ENCODE measurements at regions not wholly inside any gene's neighbourhood (a gene's known extent, or its start where the extent isn't known, plus 50 kb on each side); places are given as distances from the start of the nearest gene placed in this dataset.
A peak's percentile ranks its signal among the peaks of the same experiment; 100 is the strongest.

- Histone ChIP-seq H3K36me3 (ENCODE audit: low read depth) (no peaks in the 10 kb centered on the region), H3K9me3 (peaks cover 34% of the 10 kb centered on the region), H3K4me1 (ENCODE audit: low read depth) (no peaks in the 10 kb centered on the region), H3K4me3 (no peak overlapping the region)
- ATAC-seq (no peak), DNase-seq (no peak)
- TF ChIP-seq CTCF (IDR thresholded peaks at IDR 0.05) = no peak
- intact Hi-C loops (cut with DNase I, micrococcal nuclease) = no loop called here
Observed at GRCh38 chr7:10117815-10118214, 855.9 kb upstream of the PHF14 start.

GRCh38 chr7:10120936-10121335, 852.7 kb upstream of the PHF14 start:
- H3K9me3 ChIP-seq = peaks cover 19% of the 10 kb centered on the region
- no peak overlapping the region for H3K4me3 ChIP-seq
- H3K4me1 ChIP-seq (ENCODE audit: low read depth) = no peaks in the 10 kb centered on the region

GRCh38 chr7:10121631-10122030, 852.0 kb upstream of the PHF14 start:
- intact Hi-C loops (cut with DNase I, micrococcal nuclease) = no loop called here
- Histone ChIP-seq H3K4me1 (ENCODE audit: low read depth) (no peaks in the 10 kb centered on the region), H3K9me3 (peaks cover 23% of the 10 kb centered on the region), H3K4me3 (no peak overlapping the region), H3K36me3 (ENCODE audit: low read depth) (no peaks in the 10 kb centered on the region)
- TF ChIP-seq CTCF (IDR thresholded peaks at IDR 0.05) = no peak
- ATAC-seq = no peak
- DNase-seq = no peak

More at GRCh38 chr7:10120936-10121335, 852.7 kb upstream of the PHF14 start:
- H3K36me3 ChIP-seq (ENCODE audit: low read depth) = no peaks in the 10 kb centered on the region
- no peak for ATAC-seq
- DNase-seq = no peak
- TF ChIP-seq CTCF (IDR thresholded peaks at IDR 0.05) = no peak
- intact Hi-C loops (cut with DNase I, micrococcal nuclease) = no loop called here

GRCh38 chr7:10122551-10123100, 851.0 kb upstream of the PHF14 start:
- DNase-seq = peak in 1 of 3 donors; percentile 1

GRCh38 chr7:10128748-10129147, 844.9 kb upstream of the PHF14 start:
- no peaks in the 10 kb centered on the region for H3K4me1 ChIP-seq (ENCODE audit: low read depth)
- TF ChIP-seq CTCF (IDR thresholded peaks at IDR 0.05) = no peak
- H3K9me3 ChIP-seq = peaks cover 30% of the 10 kb centered on the region
- ATAC-seq (no peak), DNase-seq (peak in 1 of 3 donors; percentile 4)
- H3K4me3 ChIP-seq = no peak overlapping the region
- H3K36me3 ChIP-seq (ENCODE audit: low read depth) = no peaks in the 10 kb centered on the region
- intact Hi-C loops (cut with DNase I, micrococcal nuclease) = no loop called here

More at GRCh38 chr7:10122551-10123100, 851.0 kb upstream of the PHF14 start:
- Histone ChIP-seq H3K4me3 (no peak overlapping the region), H3K36me3 (ENCODE audit: low read depth) (no peaks in the 10 kb centered on the region), H3K9me3 (peaks cover 21% of the 10 kb centered on the region), H3K4me1 (ENCODE audit: low read depth) (no peaks in the 10 kb centered on the region)
- intact Hi-C loops (cut with DNase I, micrococcal nuclease) = no loop called here
- TF ChIP-seq CTCF (IDR thresholded peaks at IDR 0.05) = no peak
- no peak for ATAC-seq
